D341Med (cell line): ENCODE measurements at regions not wholly inside any gene's neighbourhood (a gene's known extent, or its start where the extent isn't known, plus 50 kb on each side); places are given as distances from the start of the nearest gene placed in this dataset.
"Not testable (repeated sequence)": the region's sequence is repeated elsewhere in the genome, so short reads cannot be mapped to it uniquely, and the experiment has no call there.

Experiments used
- DNase-seq: peaks from one replicate; pipeline ENCODE4 v3.0.0; 2012; ENCODE audit warnings: low spot score

DNA sequence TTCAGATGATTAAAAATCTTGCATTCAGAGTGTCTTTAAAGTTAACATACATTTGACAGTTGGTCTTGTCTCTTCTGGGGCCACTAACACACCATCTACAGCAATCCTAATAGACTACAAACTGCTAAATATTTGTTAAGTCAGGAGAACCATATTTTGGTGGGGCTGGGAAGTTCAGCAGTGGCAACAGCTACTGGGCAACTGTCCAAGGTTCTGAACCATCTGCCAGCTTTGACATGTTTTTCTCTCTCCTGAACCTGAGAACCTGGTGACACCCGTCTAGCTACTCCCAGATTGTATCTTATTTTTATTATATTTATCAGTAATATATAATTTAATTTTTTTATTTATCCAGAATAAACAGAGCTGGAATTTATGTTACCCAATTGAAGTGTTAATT lies 199.0 kb upstream of the DPYD start:
- DNase-seq: peak; percentile 33

DNA sequence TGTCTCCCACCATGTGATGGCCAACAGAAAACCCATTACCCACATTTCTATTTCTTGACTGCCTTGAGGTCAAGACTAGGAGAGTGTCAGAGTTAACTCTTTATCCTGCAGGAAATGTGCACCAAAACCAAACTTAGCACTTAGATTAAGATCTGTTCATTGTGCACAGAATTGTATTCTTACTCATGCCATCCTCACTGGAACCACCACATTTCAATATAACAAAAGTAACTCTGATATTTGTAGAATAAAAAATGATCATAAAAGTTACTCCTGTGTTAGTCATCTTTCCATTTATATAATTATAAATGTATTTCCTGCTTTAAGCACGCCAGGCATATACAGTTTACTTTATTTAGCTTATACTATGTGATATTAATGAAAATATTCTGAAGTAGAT lies 193.0 kb upstream of the DPYD start:
- no peak for DNase-seq

DNA sequence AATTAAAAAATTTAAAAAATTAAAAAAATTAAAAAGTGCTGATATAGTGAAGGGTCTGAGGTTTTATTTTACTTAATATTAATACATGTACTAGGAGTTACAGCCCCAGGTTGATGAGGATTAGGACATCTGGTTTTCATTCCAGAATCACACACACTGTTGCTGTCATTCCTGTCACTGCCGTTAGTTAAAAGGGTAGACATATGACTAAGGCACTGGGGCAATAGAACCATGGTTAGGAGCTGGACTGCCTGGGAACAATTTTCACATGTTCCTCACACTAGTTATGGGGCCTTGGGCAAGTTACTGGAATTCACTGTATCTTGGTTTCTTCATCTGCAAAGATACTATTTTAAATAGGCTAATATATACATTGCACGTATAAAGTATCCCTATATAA lies 191.8 kb upstream of the DPYD start:
- DNase-seq: no peak

DNA sequence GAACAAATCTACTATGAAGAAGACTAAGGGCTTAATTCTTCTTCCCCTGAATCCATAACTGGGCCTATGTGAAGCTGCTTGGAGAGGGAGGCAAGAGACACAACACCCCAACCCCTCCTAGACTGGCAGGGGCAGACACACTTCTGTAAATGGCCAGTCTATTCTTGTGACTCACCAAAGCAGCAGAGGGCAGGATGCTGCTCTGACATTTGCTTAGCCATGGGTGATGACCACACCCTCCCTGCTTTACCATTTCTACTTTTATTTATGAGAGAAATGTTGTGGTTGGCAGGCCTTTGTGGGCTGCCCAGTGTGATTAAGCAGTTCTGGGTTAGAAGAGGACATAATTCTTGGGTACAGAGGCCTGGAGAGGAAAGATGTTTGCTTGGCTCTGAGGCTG lies 189.8 kb upstream of the DPYD start:
- no peak for DNase-seq

- DNase-seq: not testable (repeated sequence)
Measured at GRCh38 chr1:98108378-98108777, 187.5 kb upstream of the DPYD start.

GRCh38 chr1:98107256-98107655 lies 186.4 kb upstream of the DPYD start:
- no peak for DNase-seq

- no peak for DNase-seq
Measured at GRCh38 chr1:98104289-98104688, 183.5 kb upstream of the DPYD start.

DNA sequence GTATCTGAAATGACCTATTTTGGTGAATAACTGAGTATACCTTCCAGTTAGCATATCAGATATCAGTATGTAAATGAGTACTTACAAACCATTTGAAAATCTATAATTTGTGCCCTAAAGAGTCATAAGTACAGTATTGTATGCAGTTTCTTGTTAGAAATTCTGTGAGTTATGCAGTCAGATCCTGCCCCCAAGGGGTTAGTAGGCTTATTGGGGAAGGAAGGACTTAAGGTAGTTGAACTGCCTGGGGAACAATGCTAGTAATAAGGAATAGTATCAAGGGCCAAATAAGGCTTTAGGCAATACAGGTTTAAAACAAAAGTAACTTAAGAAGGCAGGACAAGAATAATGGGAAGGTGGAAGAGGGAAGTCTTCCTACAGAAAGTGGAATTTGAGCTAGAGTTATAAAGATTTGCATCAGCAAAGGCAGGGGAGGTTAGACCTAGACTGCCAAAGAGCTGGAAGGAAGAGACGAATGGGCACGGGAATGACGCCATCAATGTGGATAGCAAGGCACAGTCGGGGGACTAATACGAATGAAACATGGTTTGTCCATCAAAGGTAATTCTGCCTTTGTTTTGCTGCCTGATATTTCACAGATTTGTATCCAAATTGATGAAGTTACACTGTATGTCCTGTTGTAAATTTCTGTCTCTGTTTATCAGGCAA lies 182.9 kb upstream of the DPYD start:
- no peak for DNase-seq

DNA sequence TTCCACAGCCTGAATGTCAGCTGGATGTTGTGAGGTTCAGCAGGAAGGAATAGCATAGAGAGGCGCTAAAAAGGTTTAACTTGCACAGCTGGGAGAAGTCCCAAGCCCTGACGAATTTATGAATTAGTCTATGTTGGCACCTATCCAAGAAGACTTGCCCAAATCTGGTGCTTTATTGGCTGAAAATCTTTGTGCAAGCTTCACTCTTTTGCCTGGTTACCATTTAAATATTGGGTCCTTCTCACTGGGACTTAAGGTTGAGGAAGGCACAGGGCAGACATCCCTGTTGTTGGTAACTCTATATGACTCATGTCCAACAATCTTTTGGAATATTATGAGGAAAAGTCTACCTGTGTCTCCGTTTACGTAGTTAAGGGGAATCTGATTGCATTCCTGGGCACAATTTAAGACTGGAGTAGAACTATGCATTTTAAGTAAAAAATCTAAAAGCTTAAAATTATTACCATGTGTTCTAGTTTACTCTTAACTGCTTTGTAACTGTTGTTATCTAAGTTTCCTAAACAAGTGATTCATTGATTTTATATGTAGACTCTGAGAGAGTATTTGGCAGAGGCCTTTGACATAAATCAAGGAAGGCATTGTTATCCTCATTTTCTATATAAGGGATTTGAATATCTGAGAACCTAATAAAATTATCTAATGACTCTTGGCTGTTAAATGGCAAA lies 181.7 kb upstream of the DPYD start:
- DNase-seq: no peak

DNA sequence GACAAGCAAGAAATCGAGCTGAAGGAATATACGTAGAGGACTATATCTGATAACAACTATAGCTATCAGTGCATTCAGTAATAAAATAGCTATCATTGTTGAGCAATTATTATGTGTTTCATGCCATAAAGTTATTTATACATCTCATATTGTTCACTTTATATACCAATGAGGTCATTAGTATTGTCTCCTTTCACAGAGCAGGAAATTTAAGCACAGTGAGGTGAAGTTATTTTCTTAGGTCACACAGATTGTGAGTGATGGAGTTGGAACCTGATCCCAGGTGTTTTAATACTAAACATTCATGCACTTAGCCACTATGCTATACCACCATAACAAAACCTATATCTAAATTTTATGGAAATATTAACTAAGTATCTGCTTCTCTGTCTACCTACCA lies 180.5 kb upstream of the DPYD start:
- DNase-seq: no peak

GRCh38 chr1:98099501-98099900 lies 178.7 kb upstream of the DPYD start:
- no peak for DNase-seq

DNA sequence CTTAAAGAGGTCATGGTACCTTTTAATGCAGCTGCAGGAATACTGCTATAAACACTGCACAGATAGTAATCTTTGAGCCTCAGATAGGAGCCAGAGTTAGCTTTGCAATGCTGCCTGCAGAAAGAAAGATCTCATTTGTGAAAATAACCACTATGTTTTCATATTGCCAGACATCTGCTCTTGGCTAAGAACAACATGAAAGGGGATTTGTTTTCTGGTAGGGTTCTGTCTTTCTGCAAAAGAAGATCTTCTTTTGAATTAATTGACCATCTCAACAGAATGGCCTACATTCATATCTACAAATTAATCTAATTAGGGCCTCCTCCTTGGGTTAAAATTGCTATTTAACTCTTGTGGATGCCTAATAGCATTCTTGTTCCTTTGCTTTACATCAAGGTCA lies 177.6 kb upstream of the DPYD start:
- DNase-seq: no peak

DNA sequence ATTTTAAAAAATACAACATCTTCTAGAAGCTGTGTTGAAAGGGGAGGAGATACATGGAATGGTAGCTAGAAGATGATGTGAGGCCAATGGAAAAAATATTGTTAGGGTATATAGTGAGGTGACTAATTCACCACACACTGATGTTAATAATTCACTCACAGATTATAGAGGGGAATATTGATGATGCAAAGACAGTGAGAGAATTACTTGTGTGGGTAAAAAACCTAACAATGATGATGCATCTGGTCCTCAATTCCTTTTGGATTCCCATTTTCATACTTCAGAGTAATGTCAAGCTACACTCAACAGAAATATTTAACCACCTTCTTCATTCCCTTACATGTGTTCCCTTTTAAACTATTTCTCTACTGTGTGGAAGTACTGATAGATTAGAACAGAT lies 169.5 kb upstream of the DPYD start:
- no peak for DNase-seq

GRCh38 chr1:98088381-98088780 lies 167.5 kb upstream of the DPYD start:
- DNase-seq: no peak

GRCh38 chr1:98086796-98087441 lies 166.1 kb upstream of the DPYD start:
- DNase-seq: no peak

DNA sequence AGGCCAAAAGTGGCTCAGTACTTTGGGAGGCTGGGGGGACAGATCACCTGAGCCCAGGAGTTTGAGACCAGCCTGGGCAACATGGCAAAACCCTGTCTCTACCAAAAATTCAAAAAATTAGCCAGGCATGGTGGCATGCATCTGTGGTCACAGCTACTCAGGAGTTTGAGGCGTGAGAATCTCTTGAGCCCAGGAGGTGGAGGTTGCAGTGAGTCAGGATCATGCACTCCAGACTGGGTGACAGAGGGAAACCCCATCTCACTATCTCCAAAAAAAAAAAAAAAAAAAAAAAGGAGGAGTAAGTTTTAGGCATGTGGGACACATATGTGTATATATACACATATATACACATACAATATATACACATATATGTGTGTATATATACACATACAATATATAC lies 165.3 kb upstream of the DPYD start:
- no peak for DNase-seq

- no peak for DNase-seq
Measured at GRCh38 chr1:98084188-98084587, 163.4 kb upstream of the DPYD start.

DNA sequence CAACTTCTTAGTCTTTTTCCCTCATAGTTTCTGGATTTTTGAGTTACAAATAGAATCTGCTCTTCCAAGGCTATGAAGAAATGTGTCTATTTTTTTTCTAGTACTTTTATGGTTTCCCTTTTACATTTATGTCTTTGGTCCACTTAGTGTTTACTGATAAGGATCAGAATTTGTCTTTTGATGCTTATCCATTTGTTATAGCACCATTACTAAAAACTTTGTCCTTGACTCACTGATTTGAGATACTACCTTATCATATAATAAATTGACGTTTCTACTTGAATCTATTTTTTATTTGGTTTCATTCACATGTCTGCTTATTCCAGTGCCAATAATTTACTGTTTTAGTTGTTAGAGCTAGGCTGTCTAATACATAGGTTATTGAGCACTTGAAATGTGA lies 161.1 kb upstream of the DPYD start:
- DNase-seq: no peak

- DNase-seq: no peak
Measured at GRCh38 chr1:98078596-98078995, 157.8 kb upstream of the DPYD start.

GRCh38 chr1:98077691-98078090 lies 156.9 kb upstream of the DPYD start:
- no peak for DNase-seq

DNA sequence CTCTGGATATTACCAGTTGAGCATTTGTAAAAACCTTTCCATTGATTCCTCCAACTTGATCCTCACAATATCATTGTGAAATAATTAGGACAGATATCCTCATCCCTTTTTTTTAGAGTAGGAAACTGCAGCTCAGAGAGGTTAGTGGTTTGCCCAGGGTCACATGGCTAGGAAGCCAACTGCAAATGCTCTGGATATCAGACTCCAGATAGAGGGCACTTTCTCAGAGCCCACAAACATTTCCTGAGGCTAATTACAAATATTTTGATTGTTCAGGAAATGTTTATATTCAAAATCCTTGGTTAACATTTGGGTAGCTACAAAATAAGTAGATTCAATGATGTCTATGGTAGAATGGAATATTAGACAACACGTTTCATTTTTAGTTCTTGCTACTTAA lies 154.8 kb upstream of the DPYD start:
- no peak for DNase-seq

DNA sequence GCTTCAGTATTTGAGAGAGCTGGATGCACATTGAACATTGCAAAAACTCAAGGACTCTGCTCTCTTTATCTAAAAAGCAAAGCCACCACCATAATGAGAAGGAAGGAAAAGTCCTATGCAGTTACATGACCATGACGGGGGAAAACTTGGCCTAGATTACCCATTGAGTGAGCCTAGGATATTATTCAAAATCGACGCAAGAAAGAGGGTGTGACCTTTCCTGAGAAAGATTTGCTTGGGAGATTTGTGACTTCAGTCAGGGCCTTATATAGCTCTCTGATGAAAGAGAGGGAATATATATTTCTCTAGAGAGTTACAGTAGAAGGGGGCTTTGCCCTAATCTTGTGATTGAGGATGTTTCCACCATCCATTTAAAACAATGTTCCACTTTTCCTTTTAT lies 153.0 kb upstream of the DPYD start:
- DNase-seq: no peak

GRCh38 chr1:98073106-98073505 lies 152.3 kb upstream of the DPYD start:
- DNase-seq: no peak

DNA sequence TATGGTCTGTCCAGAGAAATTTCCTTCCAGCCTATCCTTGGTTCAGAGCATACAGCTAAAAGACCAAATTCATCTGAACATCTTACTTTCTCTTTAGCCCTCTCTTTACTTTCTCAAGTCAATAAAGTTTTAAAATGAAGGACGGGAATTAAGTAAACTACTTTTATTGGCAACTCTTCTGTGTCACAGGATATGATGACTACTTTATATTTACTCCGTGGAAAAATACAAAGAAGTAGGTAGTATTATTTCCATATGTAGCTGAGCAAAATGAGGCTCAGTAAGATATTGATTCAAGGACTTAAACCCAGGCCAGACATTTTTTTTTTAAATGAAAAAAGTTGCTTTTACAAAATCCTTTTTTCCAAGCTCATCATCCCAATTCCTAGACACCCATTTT lies 151.2 kb upstream of the DPYD start:
- DNase-seq: no peak
